Epidermal melanocyte (primary cell): ENCODE measurements at regions not wholly inside any gene's neighbourhood (a gene's known extent, or its start where the extent isn't known, plus 50 kb on each side); places are given as distances from the start of the nearest gene placed in this dataset.

ENCODE experiments used
- DNase-seq: peaks from one replicate; pipeline ENCODE4 v3.0.0; 2011; ENCODE audit warnings: low spot score; ENCODE audit not compliant: insufficient read length

GRCh38 chr13:46996316-46997030 lies 99.6 kb upstream of the HTR2A start:
- DNase-seq = no peak

- DNase-seq = no peak
Observed at GRCh38 chr13:46995874-46996273, 99.0 kb upstream of the HTR2A start.

GRCh38 chr13:46994492-46994891 lies 97.6 kb upstream of the HTR2A start:
- DNase-seq = no peak

DNA sequence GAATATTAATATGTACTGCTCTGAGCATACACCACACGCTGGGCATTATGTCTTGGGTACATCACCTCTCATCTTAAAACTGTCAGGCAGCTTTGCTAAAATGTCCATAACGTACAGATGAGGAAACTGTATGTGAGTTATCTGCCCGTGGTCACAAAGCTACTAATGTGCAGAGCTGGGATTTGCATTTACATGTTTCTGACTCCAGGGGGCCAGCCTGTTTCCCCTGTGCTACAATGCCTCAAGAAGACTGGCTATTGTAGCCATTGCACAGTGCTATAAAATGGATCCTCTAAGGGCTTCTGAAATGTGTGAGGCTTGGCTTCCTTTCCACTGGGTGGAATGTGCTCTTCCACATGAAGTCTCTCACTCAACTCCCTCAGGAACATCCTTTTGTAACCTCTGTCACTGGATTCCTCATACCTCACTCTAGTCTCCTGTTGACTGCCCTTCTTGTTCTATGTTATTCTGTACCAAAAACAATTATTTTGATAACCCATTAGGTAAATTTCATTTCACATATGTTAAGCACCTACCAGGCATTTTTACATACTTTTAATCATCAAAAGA lies 95.6 kb upstream of the HTR2A start:
- no peak for DNase-seq

- no peak for DNase-seq
Observed at GRCh38 chr13:46983881-46984280, 87.0 kb upstream of the HTR2A start.

GRCh38 chr13:46982856-46983582 lies 86.2 kb upstream of the HTR2A start:
- DNase-seq = no peak

DNA sequence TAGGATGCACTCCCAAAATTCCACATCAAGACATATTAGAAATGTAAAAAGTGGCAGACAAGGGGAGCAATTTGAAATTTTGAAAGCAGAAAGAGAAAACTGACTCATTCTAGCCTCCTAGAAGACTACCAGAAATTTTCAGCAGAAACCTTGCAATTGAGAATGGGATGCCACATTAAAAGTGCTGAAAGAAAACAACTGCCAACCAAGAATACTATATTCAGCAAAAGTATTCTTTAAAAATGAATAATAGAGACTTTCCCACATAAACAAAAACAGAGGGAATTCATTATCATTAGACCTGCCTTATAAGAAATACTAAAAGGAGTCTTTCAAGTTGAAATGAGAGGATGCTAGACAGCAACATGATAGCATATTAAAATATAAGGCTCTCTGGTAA lies 78.3 kb upstream of the HTR2A start:
- no peak for DNase-seq

GRCh38 chr13:46968450-46968849 lies 71.6 kb upstream of the HTR2A start:
- no peak for DNase-seq

GRCh38 chr13:46964789-46965527 lies 68.1 kb upstream of the HTR2A start:
- no peak for DNase-seq

GRCh38 chr13:46963904-46964303 lies 67.1 kb upstream of the HTR2A start:
- DNase-seq = no peak

DNA sequence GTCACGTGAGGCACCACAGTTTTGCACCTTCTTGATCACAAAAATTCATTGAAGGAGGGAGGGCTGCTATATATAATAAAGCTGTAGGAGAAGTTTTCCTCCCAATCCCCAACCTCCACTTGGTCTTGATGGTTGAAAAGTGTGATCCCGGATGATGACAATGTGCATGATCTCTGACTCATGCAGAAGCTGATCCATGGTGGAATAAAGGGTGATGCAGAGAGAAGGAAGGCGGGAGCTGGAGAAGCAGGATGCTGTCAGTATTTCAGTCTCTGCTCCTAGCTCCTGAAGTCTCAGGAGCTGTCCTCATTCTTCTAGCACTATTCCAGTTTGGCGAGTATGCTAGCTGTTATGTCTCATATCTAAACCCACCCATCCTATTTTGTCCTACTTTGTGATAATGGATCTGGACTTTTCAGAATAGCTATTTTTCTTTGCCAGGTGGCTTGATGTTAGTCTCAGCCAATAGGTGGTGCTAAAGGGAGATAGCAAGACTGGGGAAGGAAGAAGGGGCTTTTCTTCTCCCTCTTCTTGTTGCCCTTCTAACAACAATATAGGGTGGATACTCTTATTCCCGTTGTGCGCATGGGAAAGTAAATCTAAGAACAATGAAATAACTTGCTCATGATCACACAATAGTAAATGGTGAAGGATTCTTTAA lies 65.6 kb upstream of the HTR2A start:
- no peak for DNase-seq

DNA sequence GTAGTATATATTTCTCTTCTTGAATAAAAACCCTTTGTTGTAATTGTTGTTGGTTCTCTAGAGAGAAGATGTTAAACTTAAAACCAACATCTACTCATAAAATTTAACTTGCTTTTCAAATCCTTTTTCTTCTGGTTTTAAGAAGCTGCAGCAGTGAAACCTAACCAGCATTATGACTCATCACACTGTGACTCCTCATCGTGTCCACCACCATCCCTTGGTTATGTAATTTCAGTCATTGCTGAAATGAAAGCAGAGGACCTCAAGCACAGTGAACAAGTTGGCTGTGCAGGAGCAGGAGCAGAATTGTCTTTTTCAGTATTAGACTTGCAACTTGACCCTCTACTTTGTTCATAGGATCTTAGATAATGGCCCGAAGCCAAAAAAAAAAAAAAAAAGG lies 64.9 kb upstream of the HTR2A start:
- DNase-seq = peak; percentile 43

- no peak for DNase-seq
Observed at GRCh38 chr13:46953941-46954340, 57.1 kb upstream of the HTR2A start.

- no peak for DNase-seq
Observed at GRCh38 chr13:46953331-46953730, 56.5 kb upstream of the HTR2A start.

GRCh38 chr13:46951516-46951915 lies 54.7 kb upstream of the HTR2A start:
- DNase-seq = no peak

- no peak for DNase-seq
Observed at GRCh38 chr13:46949211-46949610, 52.4 kb upstream of the HTR2A start.

DNA sequence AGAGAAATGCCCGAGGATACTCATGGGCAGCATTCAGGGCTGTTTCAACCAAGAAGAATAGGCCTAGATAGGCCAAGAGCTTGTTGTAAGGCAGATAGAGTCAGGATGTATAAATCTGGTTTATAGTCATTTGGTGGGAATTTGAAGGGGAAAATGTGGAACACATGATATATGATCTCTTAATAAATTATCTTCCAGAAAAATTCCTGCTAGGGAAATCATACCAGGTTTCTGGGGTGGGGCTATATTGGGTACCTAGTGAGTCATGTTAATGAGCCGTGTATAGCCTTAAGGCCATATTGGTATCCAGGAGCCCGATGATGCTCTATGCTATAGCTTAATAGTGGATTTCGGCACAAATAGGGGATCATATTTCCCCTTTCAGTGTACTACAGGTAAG lies 51.5 kb upstream of the HTR2A start:
- no peak for DNase-seq

GRCh38 chr13:46947425-46948191 lies 50.8 kb upstream of the HTR2A start:
- no peak for DNase-seq
